ENCODE measurements at regions not wholly inside any gene's neighbourhood (a gene's known extent, or its start where the extent isn't known, plus 50 kb on each side); places are given as distances from the start of the nearest gene placed in this dataset.

DNA sequence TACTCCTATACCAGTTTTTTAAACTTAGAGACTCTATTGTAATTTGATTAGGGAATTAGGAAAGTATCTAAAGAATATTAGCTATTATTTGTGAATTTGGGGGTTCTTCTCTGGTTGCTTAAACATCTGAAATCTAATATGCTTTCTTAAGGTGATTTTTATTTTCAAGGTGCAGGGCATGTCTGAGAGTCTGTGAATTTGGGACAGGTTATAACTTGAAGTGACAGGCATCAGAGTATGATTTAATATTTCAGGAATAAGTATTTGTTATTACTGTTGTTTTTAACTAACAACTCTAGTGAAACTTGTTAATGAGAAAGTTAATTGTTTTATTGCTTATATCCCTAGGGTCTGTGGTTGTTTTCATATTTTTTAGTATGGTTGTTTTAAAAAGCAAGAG, 321.6 kb upstream of the EPHA3 start:
- TF ChIP-seq POLR2A (IDR thresholded peaks at IDR 0.05; ENCODE audit: low read depth, low read length), result no peak
- TF ChIP-seq POLR2AphosphoS5 (IDR thresholded peaks at IDR 0.05; ENCODE audit: low read depth, low read length), result no peak

Data from GM12892 (cell line).